GM18502 (cell line): ENCODE measurements at regions not wholly inside any gene's neighbourhood (a gene's known extent, or its start where the extent isn't known, plus 50 kb on each side); places are given as distances from the start of the nearest gene placed in this dataset.
"Not testable (repeated sequence)": the region's sequence is repeated elsewhere in the genome, so short reads cannot be mapped to it uniquely, and the experiment has no call there.

Experiments
- ATAC-seq: cut with Tn5 transposase; IDR thresholded peaks from one replicate; pipeline ENCODE4 v1.9.1; 2021; ENCODE audit warnings: mild to moderate bottlenecking; ENCODE audit not compliant: unreplicated experiment, poor library complexity

- no peak for ATAC-seq
Measured at GRCh38 chr4:125262502-125262901, 52.3 kb upstream of the FAT4 start.

DNA sequence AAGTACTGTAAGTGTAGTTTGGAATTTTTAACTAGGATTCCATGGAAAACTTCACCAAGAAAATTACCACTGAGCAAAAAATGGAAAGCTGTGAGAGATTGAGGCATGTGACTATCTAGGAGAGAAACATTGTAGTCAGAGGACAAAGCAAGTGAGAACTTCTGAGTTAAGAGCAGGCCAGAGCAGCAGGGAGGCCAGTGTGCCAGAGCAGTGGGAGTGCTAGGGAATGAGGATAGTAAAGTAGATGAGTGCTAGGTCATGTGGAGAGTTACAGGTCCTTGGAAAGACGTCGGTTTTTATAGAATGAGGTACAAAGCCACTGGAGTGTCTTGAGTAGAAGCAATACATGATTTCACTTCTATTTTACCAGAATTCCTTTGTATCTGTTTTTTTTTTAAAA is 52.7 kb upstream of the FAT4 start:
- ATAC-seq: no peak

DNA sequence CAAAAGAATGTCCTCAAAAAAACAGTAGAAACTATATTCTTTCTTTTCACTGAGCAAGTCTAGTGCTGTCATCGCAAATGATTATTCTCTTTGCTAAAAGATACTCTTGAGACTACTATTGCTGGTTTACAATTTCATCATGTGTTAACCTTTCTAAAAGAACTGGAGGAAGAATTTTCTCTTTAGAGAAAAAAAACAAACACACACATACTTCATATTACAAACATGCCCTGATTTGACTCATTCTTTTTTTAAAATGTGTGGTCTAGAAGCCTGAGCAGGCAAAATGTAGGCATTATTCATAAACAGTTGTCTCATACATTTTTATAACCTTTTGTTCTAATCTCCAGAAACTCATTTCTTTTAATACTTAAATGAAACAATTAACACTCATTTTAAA is 60.6 kb upstream of the FAT4 start:
- ATAC-seq: no peak

DNA sequence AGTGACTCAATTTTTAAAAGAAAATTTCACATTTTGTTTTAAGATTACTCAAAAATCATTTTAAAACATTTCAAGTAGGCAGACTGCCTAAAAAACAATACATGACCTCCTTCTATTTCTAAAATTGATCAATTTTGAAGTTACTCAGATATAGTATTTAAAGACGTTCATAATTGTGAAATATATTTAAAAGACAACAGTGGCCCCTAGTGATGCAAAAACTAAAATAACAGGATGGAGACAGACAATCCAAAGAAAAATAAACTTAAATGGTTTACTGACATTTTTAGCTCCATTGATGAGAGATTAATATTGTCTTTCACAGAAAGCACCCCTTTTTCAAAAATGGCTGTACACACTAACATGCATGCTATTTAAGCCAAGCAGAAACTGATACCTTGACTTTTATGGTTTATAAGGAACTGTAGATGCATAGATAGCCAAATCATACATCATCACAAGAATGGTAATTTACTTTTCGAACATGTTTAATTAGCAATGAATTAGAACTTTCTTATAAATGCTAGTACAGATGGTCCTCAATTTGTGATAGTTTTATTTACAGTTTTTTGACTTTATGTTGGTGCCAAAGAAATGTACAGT is 69.8 kb upstream of the FAT4 start:
- ATAC-seq: no peak

DNA sequence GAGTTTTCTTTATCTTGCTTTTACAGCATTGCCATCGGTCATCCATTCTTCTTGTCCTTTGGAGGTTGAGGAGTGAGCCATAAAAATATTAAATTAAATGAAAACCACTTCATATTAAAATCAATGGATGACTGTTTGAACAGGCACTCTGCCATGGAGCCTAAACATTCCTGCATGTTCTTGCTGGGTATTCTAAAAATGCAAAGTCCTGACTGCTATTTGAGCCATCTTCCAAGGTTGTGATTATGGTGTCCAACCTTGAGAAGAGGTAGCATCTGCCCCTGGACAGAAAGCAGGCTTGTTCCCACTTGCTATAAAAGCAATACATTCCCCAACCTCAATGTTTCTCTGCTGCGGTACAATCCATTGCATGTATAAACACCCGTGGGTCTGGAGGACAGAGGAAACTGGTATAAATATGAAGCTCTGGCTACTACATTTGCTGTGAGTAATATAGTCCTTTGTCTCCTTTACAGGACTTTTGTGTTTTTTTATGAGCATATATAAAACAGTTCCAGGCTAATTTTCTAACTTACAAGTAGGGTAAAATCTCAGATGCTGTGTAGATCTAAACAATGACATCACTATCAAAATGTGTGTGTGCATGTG is 70.9 kb upstream of the FAT4 start:
- ATAC-seq: no peak

GRCh38 chr4:125235971-125236370 is 78.8 kb upstream of the FAT4 start:
- ATAC-seq: no peak

DNA sequence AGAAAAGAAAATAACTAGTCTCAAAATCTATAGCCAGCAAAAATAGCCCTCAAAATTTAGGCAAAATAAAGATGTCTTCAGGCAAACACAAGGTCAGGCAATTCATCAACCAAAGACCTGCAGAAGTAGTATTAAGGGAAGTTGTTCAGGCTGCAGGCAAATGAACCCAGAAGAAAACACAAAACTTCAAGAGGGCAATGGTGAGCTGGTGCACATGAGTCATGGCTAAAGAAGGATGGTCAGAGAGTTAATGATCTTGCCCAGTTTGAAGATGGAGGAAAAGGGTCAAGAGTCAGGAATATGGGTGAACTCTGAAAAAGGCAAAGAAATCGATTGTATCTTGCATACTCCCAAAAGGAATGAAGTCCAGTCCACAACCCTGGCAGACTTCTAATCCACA is 83.1 kb upstream of the FAT4 start:
- ATAC-seq: no peak

- ATAC-seq: no peak
Measured at GRCh38 chr4:125229596-125230058, 85.1 kb upstream of the FAT4 start.

DNA sequence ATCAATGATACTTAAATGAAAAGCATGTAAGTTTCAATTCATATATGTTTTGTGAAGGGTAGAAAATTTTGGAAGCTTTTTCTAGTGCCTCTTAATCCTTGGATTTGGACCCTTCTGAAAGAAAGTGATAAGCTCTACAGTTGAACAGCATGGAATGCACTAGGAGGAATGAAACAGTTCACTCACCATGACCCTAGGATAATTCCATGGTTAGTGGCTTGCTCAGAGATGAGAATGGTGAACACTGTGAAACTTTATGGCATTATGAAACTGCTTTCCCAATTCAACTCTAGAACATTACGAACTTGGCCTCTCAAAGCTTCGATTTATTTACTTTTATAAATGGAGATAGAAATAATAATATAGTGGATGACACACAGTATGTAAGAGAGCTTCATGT is 88.9 kb upstream of the FAT4 start:
- ATAC-seq: no peak

DNA sequence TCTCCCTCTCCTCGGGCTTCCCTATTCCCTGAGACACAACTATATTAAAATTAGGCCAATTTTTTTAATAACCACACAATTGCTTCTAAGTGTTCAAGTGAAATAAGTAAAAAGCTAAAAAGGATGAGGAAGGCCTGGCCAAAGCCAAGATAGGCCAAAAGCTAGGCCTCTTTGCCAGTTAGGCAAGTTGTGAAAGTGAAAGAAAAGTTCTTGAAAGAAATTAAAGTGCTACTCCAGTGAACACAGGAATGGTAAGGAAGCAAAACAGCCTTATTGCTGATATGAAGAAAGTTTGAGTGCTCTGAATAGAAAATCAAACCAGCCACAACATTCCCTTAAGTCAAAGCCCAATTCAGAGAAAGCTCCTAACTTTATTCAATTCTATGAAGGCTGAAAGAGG is 114.2 kb upstream of the FAT4 start:
- ATAC-seq: no peak

DNA sequence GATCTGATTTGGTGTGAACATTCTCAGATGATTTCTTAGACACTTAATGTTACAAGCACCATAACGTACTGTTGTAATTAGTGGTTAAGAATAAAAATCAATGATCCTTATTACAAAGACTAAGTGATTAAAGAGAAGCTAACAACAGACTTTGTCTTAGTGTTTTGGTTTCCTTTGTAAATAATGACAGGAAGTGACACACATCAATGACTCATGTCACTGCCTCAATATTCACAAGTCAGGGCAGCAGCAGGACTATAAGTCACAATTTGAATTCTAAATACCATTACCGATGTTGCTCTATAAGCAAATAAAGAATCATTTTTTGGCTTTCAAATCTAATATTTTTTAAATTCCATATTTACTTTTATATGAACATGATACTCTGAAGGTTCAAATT is 115.8 kb upstream of the FAT4 start:
- no peak for ATAC-seq

GRCh38 chr4:125191874-125192459 is 122.8 kb upstream of the FAT4 start:
- not testable (repeated sequence) for ATAC-seq

- no peak for ATAC-seq
Measured at GRCh38 chr4:125191232-125191631, 123.5 kb upstream of the FAT4 start.

GRCh38 chr4:125187226-125188176 is 127.3 kb upstream of the FAT4 start:
- ATAC-seq: no peak

DNA sequence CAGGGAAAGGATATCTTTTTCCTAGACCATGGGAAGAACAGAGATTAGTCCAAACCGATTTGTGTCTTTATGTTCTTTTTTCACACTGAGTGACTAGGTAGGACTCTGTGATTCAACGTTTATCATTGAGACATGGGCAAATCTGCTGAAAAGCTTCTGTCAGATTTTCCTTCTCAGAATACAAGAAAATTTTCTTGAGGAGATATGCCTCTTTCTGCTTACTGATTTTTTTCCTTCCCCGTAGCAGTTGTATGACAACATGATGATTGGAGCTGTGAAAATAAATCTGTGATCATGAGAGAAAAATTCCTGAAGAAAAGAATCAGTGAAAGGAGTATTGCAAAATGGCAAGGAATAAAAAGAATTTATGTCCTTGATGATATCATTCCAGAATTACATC is 130.6 kb upstream of the FAT4 start:
- no peak for ATAC-seq

DNA sequence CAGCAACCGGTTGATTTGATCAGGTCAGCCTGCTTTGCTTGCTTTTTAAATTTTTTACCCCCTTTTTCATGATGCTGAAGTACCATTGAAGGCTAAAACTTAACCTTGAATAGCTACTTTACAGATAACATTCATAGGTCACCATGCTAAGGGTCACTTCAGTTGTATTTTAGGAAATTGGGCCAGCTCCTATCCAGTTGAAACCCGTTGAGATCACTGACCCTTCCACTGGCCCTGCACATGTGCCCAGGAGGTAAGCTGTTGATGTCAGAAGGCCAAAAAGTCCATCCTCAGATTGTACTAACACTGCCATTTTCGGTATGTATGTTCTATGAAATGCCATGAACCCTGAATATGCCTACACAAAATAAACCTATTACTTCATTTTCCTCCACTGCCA is 133.0 kb upstream of the FAT4 start:
- ATAC-seq: no peak

DNA sequence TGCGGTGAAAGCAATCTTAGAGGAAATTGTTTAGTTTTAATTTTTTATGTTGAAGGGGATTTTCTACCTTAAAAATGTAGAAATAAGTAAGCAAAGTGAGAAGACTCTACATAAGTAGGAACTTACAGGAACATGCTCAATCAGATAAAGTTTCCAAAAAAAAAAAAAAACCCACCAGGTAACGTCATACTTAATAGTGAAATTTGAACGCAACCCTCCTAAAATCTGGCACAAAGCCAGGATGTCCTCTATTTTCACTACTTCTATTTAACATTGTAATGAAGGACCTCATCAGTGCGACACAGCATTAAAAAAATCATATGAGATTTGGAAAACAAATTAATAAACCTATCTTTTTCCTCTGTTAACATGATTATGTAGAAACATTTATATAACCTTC is 135.0 kb upstream of the FAT4 start:
- ATAC-seq: no peak

DNA sequence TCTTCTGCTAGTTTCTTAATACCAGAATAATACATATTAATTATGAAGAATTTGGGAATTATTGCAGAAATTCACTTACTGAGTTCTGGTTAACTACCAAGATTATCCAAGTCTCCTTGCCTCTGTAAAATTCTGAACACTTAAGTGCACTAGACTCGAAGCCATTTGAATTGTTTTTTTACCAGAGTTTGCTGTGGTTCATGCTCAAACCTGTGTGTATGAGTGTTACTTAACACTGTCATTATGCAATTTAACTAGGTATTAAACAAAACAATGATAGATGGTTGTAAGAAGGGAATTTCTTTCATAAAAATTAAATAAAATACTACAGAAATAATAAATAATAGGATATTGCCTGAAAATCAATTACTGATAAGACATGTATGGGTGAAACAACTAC is 145.6 kb upstream of the FAT4 start:
- ATAC-seq: no peak

- ATAC-seq: no peak
Measured at GRCh38 chr4:125168531-125168930, 146.2 kb upstream of the FAT4 start.

- not testable (repeated sequence) for ATAC-seq
Measured at GRCh38 chr4:125166012-125166411, 148.7 kb upstream of the FAT4 start.

DNA sequence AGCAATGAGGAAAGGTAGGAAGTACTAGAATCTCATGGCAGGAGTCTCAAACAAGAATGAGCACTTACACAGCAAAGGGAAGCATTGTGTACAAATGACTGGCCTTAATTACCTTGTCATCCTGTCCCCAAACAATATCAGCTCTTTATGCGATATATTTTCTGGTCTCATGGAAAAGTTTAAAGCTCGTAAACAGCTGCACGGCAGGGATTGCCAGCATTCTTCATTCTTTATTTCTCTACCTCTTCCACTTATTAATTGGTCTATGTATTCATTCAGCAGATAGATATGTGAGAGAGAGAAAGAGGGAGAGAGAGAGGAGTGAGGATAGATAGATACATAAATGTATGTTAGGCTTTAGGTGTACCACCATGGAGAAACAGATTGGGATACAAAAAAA is 155.8 kb upstream of the FAT4 start:
- ATAC-seq: no peak
